PC-9 (cell line): ENCODE measurements at regions not wholly inside any gene's neighbourhood (a gene's known extent, or its start where the extent isn't known, plus 50 kb on each side); places are given as distances from the start of the nearest gene placed in this dataset.

Experiments
- EZH2 ChIP-seq: fragments of 200-600 bp; sonication (generic); IDR thresholded peaks from 2 replicates; pipeline ENCODE4 v1.8.0; 2017; ENCODE audit warnings: antibody characterized with exemption, low read depth
- TF ChIP-seq, protein P1 (sequence below): fragments of 200-600 bp; sonication (generic); conservative IDR thresholded peaks from 2 replicates; pipeline ENCODE4 v1.6.1; 2017; ENCODE audit warnings: mixed run types, antibody characterized with exemption, mild to moderate bottlenecking, moderate library complexity

DNA sequence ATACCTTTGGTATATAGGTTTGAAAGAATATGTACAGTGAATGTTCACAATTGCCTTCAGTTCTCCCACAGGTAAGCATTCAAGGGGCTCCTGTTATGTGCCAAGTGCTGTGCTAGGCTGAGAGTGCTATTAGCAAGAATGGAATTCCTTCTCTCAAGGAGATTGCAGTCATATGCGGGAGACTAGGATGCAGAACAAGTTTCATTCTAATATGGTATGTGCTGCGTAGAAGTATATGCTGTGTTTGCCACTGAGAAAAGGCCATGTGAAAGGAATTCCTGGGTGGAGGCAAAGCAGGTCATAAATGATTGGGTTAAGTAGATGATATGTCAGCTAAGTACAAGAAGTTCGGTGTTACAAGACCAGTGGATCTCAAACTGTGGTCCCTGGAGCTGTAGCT, 303.0 kb downstream of the GPATCH2 start:
- TF ChIP-seq, protein P1, sequence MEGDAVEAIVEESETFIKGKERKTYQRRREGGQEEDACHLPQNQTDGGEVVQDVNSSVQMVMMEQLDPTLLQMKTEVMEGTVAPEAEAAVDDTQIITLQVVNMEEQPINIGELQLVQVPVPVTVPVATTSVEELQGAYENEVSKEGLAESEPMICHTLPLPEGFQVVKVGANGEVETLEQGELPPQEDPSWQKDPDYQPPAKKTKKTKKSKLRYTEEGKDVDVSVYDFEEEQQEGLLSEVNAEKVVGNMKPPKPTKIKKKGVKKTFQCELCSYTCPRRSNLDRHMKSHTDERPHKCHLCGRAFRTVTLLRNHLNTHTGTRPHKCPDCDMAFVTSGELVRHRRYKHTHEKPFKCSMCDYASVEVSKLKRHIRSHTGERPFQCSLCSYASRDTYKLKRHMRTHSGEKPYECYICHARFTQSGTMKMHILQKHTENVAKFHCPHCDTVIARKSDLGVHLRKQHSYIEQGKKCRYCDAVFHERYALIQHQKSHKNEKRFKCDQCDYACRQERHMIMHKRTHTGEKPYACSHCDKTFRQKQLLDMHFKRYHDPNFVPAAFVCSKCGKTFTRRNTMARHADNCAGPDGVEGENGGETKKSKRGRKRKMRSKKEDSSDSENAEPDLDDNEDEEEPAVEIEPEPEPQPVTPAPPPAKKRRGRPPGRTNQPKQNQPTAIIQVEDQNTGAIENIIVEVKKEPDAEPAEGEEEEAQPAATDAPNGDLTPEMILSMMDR = no peak
- no peak for TF ChIP-seq EZH2
